B cell (primary cell): ENCODE measurements at regions not wholly inside any gene's neighbourhood (a gene's known extent, or its start where the extent isn't known, plus 50 kb on each side); places are given as distances from the start of the nearest gene placed in this dataset.

Experiments used
- ATAC-seq: fragments of 200-7000 bp; cut with Tn5 transposase; one replicate; pipeline ENCODE4 v1.10.0; 2021; ENCODE audit warnings: low read depth, mild to moderate bottlenecking, moderate number of reproducible peaks, moderate library complexity
- CTCF ChIA-PET: fragments of 350-600 bp; sonication (Branson Sonifier 250); formaldehyde crosslinking; loops from one replicate; lab custom pipeline; 2021; ENCODE audit warnings: antibody characterized with exemption, inconsistent platforms; lab: Charles Lee
- POLR2A ChIA-PET: fragments of 350-600 bp; sonication (Branson Sonifier 250); formaldehyde crosslinking; loops from one replicate; lab custom pipeline; 2021; ENCODE audit warnings: antibody characterized with exemption; lab: Charles Lee
- DNase-seq: peaks from one replicate; pipeline ENCODE4 v3.0.0; 2013
- H2AFZ ChIP-seq: 2 replicates; pipeline ENCODE4 v1.6.1; 2012; ENCODE audit warnings: mild to moderate bottlenecking, low read depth, low read length; ENCODE audit not compliant: insufficient read depth, poor library complexity, severe bottlenecking
- H3K27ac ChIP-seq, 2 donors: 1 replicate in 1 of 2; 2 replicates in 1 of 2; pipeline ENCODE4 v1.5.1; 2012 to 2013; ENCODE audit warnings: low read length in 2 of 2, mild to moderate bottlenecking in 2 of 2, moderate library complexity in 1 of 2
- H3K27me3 ChIP-seq, 4 experiments: fragments of 200-600 bp in 1 of 4; sonication (generic) in 1 of 4; replicated peaks in 1 of 4; 1 replicate in 2 of 4; 2 replicates in 2 of 4; pipeline versions ENCODE4 v1.6.1 to v1.7.0; 2013 to 2016; ENCODE audit warnings: low read length in 3 of 4, mild to moderate bottlenecking in 2 of 4, mixed read lengths in 1 of 4, moderate library complexity in 1 of 4; ENCODE audit not compliant: insufficient read depth in 4 of 4, control insufficient read depth in 3 of 4; ENCODE audit errors: control extremely low read depth in 1 of 4
- H3K36me3 ChIP-seq, 2 experiments: replicated peaks in 1 of 2; 1 replicate in 1 of 2; 2 replicates in 1 of 2; pipeline versions ENCODE4 v1.6.1 to v1.7.1; 2013; ENCODE audit warnings: low read length in 1 of 2; ENCODE audit not compliant: insufficient read depth in 2 of 2, control insufficient read depth in 1 of 2; ENCODE audit errors: control extremely low read depth in 1 of 2, extremely low read depth in 1 of 2
- H3K4me1 ChIP-seq, 2 donors: fragments of 200-600 bp in 1 of 2; sonication (generic) in 1 of 2; 1 replicate in 1 of 2; 2 replicates in 1 of 2; pipeline versions ENCODE4 v1.5.1 to v1.6.1; 2013 to 2017; ENCODE audit warnings: low read length in 2 of 2; ENCODE audit not compliant: control insufficient read depth in 2 of 2, insufficient read depth in 2 of 2
- H3K4me2 ChIP-seq: replicated peaks from 2 replicates; pipeline ENCODE3; 2012; ENCODE audit warnings: mild to moderate bottlenecking, low read depth, low read length; ENCODE audit not compliant: poor library complexity, severe bottlenecking
- H3K4me3 ChIP-seq, 5 experiments: fragments of 200-600 bp in 1 of 5; sonication (generic) in 1 of 5; 1 replicate in 3 of 5; 2 replicates in 2 of 5; pipeline versions ENCODE4 v1.5.1 to v1.7.0; 2011 to 2016; ENCODE audit warnings: low read length in 4 of 5, mild to moderate bottlenecking in 4 of 5, low read depth in 2 of 5, control low read depth in 1 of 5, moderate library complexity in 1 of 5; ENCODE audit not compliant: insufficient read depth in 1 of 5; ENCODE audit errors: control extremely low read depth in 1 of 5, extremely low read depth in 1 of 5
- H3K79me2 ChIP-seq: fragments of 200-600 bp; sonication (generic); one replicate; pipeline ENCODE4 v1.6.0; 2016; ENCODE audit warnings: low read length; ENCODE audit not compliant: control insufficient read depth, insufficient read depth
- H3K9ac ChIP-seq: fragments of 200-600 bp; sonication (generic); 2 replicates; pipeline ENCODE4 v1.6.1; 2017; ENCODE audit warnings: mild to moderate bottlenecking, low read length, moderate library complexity
- H3K9me3 ChIP-seq, 3 donors: one replicate each; pipeline versions ENCODE4 v1.6.1 to v1.7.1; 2013; ENCODE audit warnings: low read length in 2 of 3; ENCODE audit not compliant: control insufficient read depth in 2 of 3, insufficient read depth in 1 of 3; ENCODE audit errors: control extremely low read depth in 1 of 3
- H4K20me1 ChIP-seq: 2 replicates; pipeline ENCODE4 v1.6.0; 2012; ENCODE audit warnings: mild to moderate bottlenecking, low read length; ENCODE audit not compliant: insufficient read depth, control insufficient read depth, poor library complexity, severe bottlenecking
- H3K27ac Mint-ChIP-seq: one replicate; pipeline ENCODE4 v1.8.0; 2021; ENCODE audit warnings: mixed read lengths
- H3K27me3 Mint-ChIP-seq: one replicate; pipeline ENCODE4 v1.8.0; 2021; ENCODE audit warnings: mixed read lengths
- H3K4me1 Mint-ChIP-seq: one replicate; pipeline ENCODE4 v1.8.0; 2021; ENCODE audit warnings: mixed read lengths
- H3K4me3 Mint-ChIP-seq: one replicate; pipeline ENCODE4 v1.8.0; 2021; ENCODE audit warnings: mixed read lengths
- H3K9me3 Mint-ChIP-seq: one replicate; pipeline ENCODE4 v1.8.0; 2022; ENCODE audit warnings: mixed read lengths; ENCODE audit not compliant: insufficient read depth
- EZH2 ChIP-seq: IDR thresholded peaks from 2 replicates; pipeline ENCODE4 v1.6.1; 2012; ENCODE audit warnings: borderline replicate concordance, low read depth, mild to moderate bottlenecking, moderate library complexity, low read length; ENCODE audit not compliant: insufficient read depth, poor library complexity, severe bottlenecking
- WGBS: methylation state at CpG from one replicate; pipeline ENCODE4 v1.1.5; 2013; ENCODE audit warnings: missing lambda C conversion rate; ENCODE audit not compliant: insufficient coverage; 5-methylcytosine and 5-hydroxymethylcytosine counted together
- intact Hi-C: fragments of 100-400 bp; cut with micrococcal nuclease; formaldehyde crosslinking; loops from one replicate; pipeline ENCODE4 v1.10.0; 2022
- TF ChIP-seq, protein P1 (sequence below): fragments of 200-600 bp; IDR thresholded peaks from one replicate; pipeline ENCODE4 v1.8.0; 2022; ENCODE audit warnings: antibody characterized with exemption, mild to moderate bottlenecking

DNA sequence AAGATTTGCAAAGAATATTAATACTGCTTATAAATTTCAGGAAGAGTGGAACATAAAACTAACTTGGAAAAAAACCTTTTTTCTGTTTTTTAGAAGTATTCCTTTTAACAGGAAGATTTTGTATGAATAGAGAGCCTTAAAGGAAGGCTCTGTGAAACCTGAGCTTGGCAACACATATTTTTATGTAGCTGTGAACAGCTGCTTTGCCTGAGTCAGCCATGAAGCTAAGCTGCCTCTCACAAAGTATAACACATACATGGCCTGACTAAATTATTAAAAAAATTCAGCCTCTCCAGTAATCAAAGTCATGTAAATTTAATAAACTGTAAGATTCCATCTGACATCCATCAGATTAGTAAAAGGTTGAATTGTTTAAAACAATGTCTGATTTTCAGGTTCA is 547.5 kb downstream of the ELAVL2 start:
- H3K4me3 ChIP-seq: no peak overlapping the region
- no peaks in the 10 kb centered on the region for H3K4me1 ChIP-seq
- no peaks in the 10 kb centered on the region for H3K9me3 ChIP-seq
- CTCF ChIA-PET: no interaction called here
- ATAC-seq (no peak), DNase-seq (no peak)
- H3K27ac ChIP-seq: no peak overlapping the region
- H3K27ac Mint-ChIP-seq: no peak overlapping the region
- no peaks in the 10 kb centered on the region for H3K79me2 ChIP-seq
- no peaks in the 10 kb centered on the region for H3K27me3 ChIP-seq
- H4K20me1 ChIP-seq: no peaks in the 10 kb centered on the region
- H3K36me3 ChIP-seq: no peaks in the 10 kb centered on the region
- H3K9ac ChIP-seq: no peak overlapping the region
- no peak overlapping the region for H3K4me2 ChIP-seq
- intact Hi-C loops: no loop called here
- TF ChIP-seq, protein P1, sequence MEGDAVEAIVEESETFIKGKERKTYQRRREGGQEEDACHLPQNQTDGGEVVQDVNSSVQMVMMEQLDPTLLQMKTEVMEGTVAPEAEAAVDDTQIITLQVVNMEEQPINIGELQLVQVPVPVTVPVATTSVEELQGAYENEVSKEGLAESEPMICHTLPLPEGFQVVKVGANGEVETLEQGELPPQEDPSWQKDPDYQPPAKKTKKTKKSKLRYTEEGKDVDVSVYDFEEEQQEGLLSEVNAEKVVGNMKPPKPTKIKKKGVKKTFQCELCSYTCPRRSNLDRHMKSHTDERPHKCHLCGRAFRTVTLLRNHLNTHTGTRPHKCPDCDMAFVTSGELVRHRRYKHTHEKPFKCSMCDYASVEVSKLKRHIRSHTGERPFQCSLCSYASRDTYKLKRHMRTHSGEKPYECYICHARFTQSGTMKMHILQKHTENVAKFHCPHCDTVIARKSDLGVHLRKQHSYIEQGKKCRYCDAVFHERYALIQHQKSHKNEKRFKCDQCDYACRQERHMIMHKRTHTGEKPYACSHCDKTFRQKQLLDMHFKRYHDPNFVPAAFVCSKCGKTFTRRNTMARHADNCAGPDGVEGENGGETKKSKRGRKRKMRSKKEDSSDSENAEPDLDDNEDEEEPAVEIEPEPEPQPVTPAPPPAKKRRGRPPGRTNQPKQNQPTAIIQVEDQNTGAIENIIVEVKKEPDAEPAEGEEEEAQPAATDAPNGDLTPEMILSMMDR: no peak
- TF ChIP-seq EZH2: no peak
- H3K9me3 Mint-ChIP-seq: peaks cover 2% of the 10 kb centered on the region
- H3K4me1 Mint-ChIP-seq: no peaks in the 10 kb centered on the region
- H2AFZ ChIP-seq: no peak overlapping the region
- H3K27me3 Mint-ChIP-seq: no peaks in the 10 kb centered on the region
- POLR2A ChIA-PET: no interaction called here
- H3K4me3 Mint-ChIP-seq: no peak overlapping the region

DNA sequence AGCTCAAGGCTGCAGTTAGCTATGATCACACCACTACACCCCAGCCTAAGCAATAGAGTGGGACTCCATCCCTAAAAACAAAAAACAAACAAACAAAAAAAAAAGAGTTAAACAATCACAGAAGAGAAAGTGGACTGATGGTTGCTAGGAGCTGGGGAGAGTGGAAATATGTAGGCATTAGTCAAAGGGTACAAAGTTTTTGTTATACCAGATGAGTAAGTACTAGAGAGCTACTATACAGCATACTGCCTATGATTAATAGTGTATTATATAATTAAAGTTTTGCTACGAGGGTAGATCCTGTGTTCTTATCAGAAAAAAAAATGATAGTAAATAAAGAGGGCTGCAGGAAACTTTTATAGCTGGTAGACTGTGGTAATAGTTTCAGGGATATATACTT is 538.6 kb downstream of the ELAVL2 start:
- no peak overlapping the region for H3K9ac ChIP-seq
- no peaks in the 10 kb centered on the region for H3K9me3 ChIP-seq
- H3K27ac ChIP-seq: no peak overlapping the region
- H3K27me3 Mint-ChIP-seq: no peaks in the 10 kb centered on the region
- H3K4me3 Mint-ChIP-seq: no peak overlapping the region
- no peaks in the 10 kb centered on the region for H3K9me3 Mint-ChIP-seq
- DNase-seq (no peak), ATAC-seq (no peak)
- no peak overlapping the region for H3K4me2 ChIP-seq
- H3K27ac Mint-ChIP-seq: no peak overlapping the region
- ChIA-PET CTCF (no interaction called here), POLR2A (no interaction called here)
- H2AFZ ChIP-seq: no peak overlapping the region
- H4K20me1 ChIP-seq: no peaks in the 10 kb centered on the region
- H3K4me1 ChIP-seq: no peaks in the 10 kb centered on the region
- H3K27me3 ChIP-seq: no peaks in the 10 kb centered on the region
- no peaks in the 10 kb centered on the region for H3K79me2 ChIP-seq
- TF ChIP-seq, protein P1: no peak
- intact Hi-C loops: no loop called here
- WGBS: no CpG with 5 or more reads among the region's 1 CpG
- no peaks in the 10 kb centered on the region for H3K4me1 Mint-ChIP-seq
- no peaks in the 10 kb centered on the region for H3K36me3 ChIP-seq
- no peak overlapping the region for H3K4me3 ChIP-seq
